Gastrocnemius medialis (tissue), 4 donors: ENCODE measurements at regions not wholly inside any gene's neighbourhood (a gene's known extent, or its start where the extent isn't known, plus 50 kb on each side); places are given as distances from the start of the nearest gene placed in this dataset.

ENCODE experiments used
- ATAC-seq, 2 donors: fragments of 150-250 bp; one replicate each; pipeline ENCODE4 v1.9.1; 2016
- DNase-seq, 2 donors: peaks; one replicate each; pipeline ENCODE4 v3.0.0-alpha.2; 2019
- H3K27ac ChIP-seq, 4 donors: fragments of 200-600 bp; sonication (generic); 1 replicate in 1 of 4; 2 replicates in 3 of 4; pipeline ENCODE4 v1.5.1; 2016 to 2018; ENCODE audit warnings: mild to moderate bottlenecking in 2 of 4, moderate library complexity in 1 of 4
- H3K27me3 ChIP-seq, 3 donors: fragments of 200-600 bp; sonication (generic) in 2 of 3; 1 replicate in 1 of 3; 2 replicates in 2 of 3; pipeline versions ENCODE4 v1.5.1 to v1.6.0; 2016 to 2019; ENCODE audit warnings: mild to moderate bottlenecking in 1 of 3, moderate library complexity in 1 of 3
- H3K36me3 ChIP-seq, 2 donors: fragments of 200-600 bp; sonication (generic) in 1 of 2; one replicate each; pipeline ENCODE4 v1.5.1; 2017 to 2018
- H3K4me1 ChIP-seq, 2 donors: fragments of 200-600 bp; sonication (generic) in 1 of 2; one replicate each; pipeline ENCODE4 v1.5.1; 2016 to 2017; ENCODE audit warnings: mild to moderate bottlenecking in 2 of 2
- H3K4me3 ChIP-seq, 4 donors: fragments of 200-600 bp; sonication (generic) in 3 of 4; 1 replicate in 1 of 4; 2 replicates in 3 of 4; pipeline ENCODE4 v1.5.1; 2016 to 2019; ENCODE audit warnings: mild to moderate bottlenecking in 2 of 4
- H3K9me3 ChIP-seq, 3 donors: fragments of 200-600 bp; sonication (generic) in 2 of 3; 1 replicate in 1 of 3; 2 replicates in 2 of 3; pipeline ENCODE4 v1.5.1; 2016 to 2019
- POLR2A ChIP-seq, 2 donors: fragments of 450-650 bp; IDR thresholded peaks; one replicate each; pipeline ENCODE4 v1.6.1; 2017; ENCODE audit warnings: antibody characterized with exemption in 2 of 2, mild to moderate bottlenecking in 2 of 2, moderate library complexity in 2 of 2
- in situ Hi-C, 4 donors: fragments of 200-750 bp; cut with MboI; loops; one replicate each; pipeline versions ENCODE4 v1.15.0 to v1.8.0; 2017; ENCODE audit warnings: low sequenced_read_pairs in 4 of 4
- intact Hi-C: fragments of 100-400 bp; cut with DNase I; formaldehyde crosslinking; loops from one replicate; pipeline ENCODE4 v1.15.1; 2023; ENCODE audit warnings: low total_unique reads
- TF ChIP-seq, protein P1 (sequence below), 5 experiments: fragments of 450-650 bp in 3 of 5; fragments of 200-600 bp in 2 of 5; sonication (generic) in 2 of 5; IDR thresholded peaks in 4 of 5; conservative IDR thresholded peaks in 1 of 5; 1 replicate in 4 of 5; 2 replicates in 1 of 5; pipeline ENCODE4 v1.5.1; 2016 to 2019; ENCODE audit warnings: antibody characterized with exemption in 5 of 5, mild to moderate bottlenecking in 3 of 5, moderate library complexity in 3 of 5

DNA sequence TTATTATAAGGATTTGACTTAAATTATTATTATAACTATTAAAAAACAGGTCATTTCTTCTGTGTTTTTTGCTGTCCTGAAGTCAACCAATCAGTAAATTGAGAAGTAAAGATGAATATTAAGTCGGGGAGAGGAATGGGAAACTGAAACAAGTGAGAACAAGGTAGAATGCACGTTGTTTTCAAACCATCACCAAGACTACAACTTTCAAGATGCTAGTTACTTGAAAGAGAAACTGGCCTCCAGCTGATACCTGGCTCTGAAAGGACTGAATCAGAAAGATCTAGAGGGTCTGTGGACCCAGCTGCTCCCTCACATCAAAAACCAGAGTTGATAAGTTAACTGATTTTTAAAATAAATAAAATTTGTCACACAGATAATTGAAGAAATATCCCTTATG, 1301.5 kb upstream of the ATXN8OS start:
- ATAC-seq, result no peak
- H3K36me3 ChIP-seq, result no peaks in the 10 kb centered on the region
- DNase-seq, result no peak
- no peak overlapping the region for H3K4me3 ChIP-seq
- H3K9me3 ChIP-seq, result no peaks in the 10 kb centered on the region
- intact Hi-C loops, result no loop called here
- no peak overlapping the region for H3K27ac ChIP-seq
- H3K27me3 ChIP-seq, result no peaks in the 10 kb centered on the region
- in situ Hi-C loops, result no loop called here
- TF ChIP-seq POLR2A (IDR thresholded peaks at IDR 0.05), result no peak
- TF ChIP-seq, protein P1, sequence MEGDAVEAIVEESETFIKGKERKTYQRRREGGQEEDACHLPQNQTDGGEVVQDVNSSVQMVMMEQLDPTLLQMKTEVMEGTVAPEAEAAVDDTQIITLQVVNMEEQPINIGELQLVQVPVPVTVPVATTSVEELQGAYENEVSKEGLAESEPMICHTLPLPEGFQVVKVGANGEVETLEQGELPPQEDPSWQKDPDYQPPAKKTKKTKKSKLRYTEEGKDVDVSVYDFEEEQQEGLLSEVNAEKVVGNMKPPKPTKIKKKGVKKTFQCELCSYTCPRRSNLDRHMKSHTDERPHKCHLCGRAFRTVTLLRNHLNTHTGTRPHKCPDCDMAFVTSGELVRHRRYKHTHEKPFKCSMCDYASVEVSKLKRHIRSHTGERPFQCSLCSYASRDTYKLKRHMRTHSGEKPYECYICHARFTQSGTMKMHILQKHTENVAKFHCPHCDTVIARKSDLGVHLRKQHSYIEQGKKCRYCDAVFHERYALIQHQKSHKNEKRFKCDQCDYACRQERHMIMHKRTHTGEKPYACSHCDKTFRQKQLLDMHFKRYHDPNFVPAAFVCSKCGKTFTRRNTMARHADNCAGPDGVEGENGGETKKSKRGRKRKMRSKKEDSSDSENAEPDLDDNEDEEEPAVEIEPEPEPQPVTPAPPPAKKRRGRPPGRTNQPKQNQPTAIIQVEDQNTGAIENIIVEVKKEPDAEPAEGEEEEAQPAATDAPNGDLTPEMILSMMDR (IDR thresholded peaks at IDR 0.05 in 4 of 5, conservative IDR thresholded peaks at IDR 0.05 in 1 of 5), result no peak
- H3K4me1 ChIP-seq, result no peaks in the 10 kb centered on the region

DNA sequence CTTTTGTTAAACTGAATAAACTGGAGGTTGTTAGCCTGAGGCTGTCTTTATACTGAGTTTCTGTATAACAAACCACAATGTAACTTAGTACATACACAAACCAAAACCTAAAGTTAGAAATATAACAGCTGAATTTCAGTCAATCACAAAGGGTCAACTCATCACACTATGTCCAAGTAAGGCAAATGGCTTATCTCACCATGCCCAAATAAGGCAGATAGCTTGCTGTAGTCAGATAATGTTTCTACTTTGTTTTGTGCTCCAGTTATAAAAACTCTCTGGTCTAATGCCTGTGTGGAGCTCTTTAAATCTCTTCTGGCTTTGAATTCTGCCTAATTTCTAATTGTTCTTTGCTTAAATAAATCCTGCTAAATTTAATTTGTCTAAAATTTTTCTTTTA, 1323.4 kb upstream of the ATXN8OS start:
- H3K9me3 ChIP-seq, result no peaks in the 10 kb centered on the region
- no peak overlapping the region for H3K27ac ChIP-seq
- no peak for TF ChIP-seq POLR2A (IDR thresholded peaks at IDR 0.05)
- TF ChIP-seq, protein P1 (IDR thresholded peaks at IDR 0.05 in 4 of 5, conservative IDR thresholded peaks at IDR 0.05 in 1 of 5), result no peak
- no peaks in the 10 kb centered on the region for H3K27me3 ChIP-seq
- DNase-seq (no peak), ATAC-seq (no peak)
- in situ Hi-C loops, result no loop called here
- no peaks in the 10 kb centered on the region for H3K36me3 ChIP-seq
- intact Hi-C loops, result no loop called here
- H3K4me1 ChIP-seq, result no peaks in the 10 kb centered on the region
- no peak overlapping the region for H3K4me3 ChIP-seq

DNA sequence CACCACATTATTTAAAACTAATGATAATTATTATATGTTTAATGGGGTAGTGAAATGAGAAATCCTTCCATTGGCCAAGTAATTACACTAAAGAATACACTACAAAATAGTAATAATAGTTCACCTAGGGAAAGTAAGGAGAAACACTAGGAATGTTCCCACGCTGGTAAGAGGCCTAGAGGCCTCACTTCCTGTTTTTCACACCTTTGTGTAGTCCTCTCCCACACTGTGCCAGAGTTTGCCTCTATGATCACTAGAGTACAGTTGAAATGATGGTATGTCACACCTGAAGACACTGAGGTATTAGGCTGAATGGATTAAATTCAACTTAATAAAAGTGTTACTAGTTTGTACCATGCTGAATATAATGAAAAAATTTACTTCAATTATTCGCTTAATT, 1348.0 kb upstream of the ATXN8OS start:
- intact Hi-C loops (no loop called here), in situ Hi-C loops (no loop called here)
- ATAC-seq (no peak), DNase-seq (no peak)
- Histone ChIP-seq H3K4me3 (no peak overlapping the region), H3K4me1 (no peaks in the 10 kb centered on the region), H3K9me3 (no peaks in the 10 kb centered on the region), H3K27me3 (no peaks in the 10 kb centered on the region), H3K36me3 (no peaks in the 10 kb centered on the region), H3K27ac (no peak overlapping the region)
- TF ChIP-seq, protein P1 (IDR thresholded peaks at IDR 0.05 in 4 of 5, conservative IDR thresholded peaks at IDR 0.05 in 1 of 5), result no peak
- no peak for TF ChIP-seq POLR2A (IDR thresholded peaks at IDR 0.05)

DNA sequence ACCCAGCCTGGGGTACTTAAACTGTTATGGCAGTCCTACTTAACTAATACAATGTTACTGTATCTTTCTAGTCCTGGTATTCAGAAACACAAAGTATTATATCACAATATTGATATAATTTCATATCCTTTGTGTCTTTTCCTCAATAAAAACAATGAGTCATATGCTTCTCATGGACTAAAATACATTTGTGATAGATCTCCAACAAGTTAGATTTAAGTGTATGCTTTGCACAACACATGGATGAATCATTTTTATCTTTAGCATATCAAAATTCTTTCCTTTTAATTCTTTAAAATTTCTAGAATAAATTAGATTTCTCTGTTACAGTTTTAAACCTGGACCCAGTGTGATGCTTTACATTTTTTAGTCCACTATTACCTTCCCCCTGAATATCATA, 1357.8 kb upstream of the ATXN8OS start:
- Histone ChIP-seq H3K36me3 (no peaks in the 10 kb centered on the region), H3K9me3 (no peaks in the 10 kb centered on the region), H3K4me1 (no peaks in the 10 kb centered on the region), H3K4me3 (no peak overlapping the region), H3K27ac (no peak overlapping the region), H3K27me3 (no peaks in the 10 kb centered on the region)
- intact Hi-C loops, result no loop called here
- in situ Hi-C loops, result no loop called here
- no peak for DNase-seq
- TF ChIP-seq, protein P1 (IDR thresholded peaks at IDR 0.05 in 4 of 5, conservative IDR thresholded peaks at IDR 0.05 in 1 of 5), result no peak
- TF ChIP-seq POLR2A (IDR thresholded peaks at IDR 0.05), result no peak
- ATAC-seq, result no peak

DNA sequence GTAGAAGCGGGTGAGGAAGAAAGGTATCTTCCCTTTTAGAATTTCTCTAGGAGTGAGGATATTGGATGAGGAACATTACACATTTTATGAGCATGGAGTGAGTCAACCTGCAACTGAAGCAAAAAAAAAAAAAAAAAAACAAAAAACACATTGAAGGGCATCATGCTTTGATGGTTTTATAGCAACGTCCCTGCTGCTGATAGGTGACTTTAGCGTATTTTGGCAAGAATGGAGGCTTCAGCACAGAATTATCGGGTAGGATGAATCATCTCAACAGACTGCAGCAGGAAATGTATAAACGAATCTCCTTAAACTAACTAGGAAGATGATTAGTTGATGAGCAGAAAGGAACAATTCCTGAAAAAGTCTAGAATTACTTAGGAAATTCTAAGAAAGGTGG, 1359.6 kb upstream of the ATXN8OS start:
- Histone ChIP-seq H3K9me3 (no peaks in the 10 kb centered on the region), H3K4me3 (no peak overlapping the region), H3K27me3 (no peaks in the 10 kb centered on the region), H3K4me1 (no peaks in the 10 kb centered on the region), H3K36me3 (no peaks in the 10 kb centered on the region), H3K27ac (no peak overlapping the region)
- DNase-seq (no peak), ATAC-seq (no peak)
- in situ Hi-C loops (no loop called here), intact Hi-C loops (no loop called here)
- TF ChIP-seq, protein P1 (IDR thresholded peaks at IDR 0.05 in 4 of 5, conservative IDR thresholded peaks at IDR 0.05 in 1 of 5), result no peak
- TF ChIP-seq POLR2A (IDR thresholded peaks at IDR 0.05), result no peak
